ENCODE measurements at regions not wholly inside any gene's neighbourhood (a gene's known extent, or its start where the extent isn't known, plus 50 kb on each side); places are given as distances from the start of the nearest gene placed in this dataset.

DNA sequence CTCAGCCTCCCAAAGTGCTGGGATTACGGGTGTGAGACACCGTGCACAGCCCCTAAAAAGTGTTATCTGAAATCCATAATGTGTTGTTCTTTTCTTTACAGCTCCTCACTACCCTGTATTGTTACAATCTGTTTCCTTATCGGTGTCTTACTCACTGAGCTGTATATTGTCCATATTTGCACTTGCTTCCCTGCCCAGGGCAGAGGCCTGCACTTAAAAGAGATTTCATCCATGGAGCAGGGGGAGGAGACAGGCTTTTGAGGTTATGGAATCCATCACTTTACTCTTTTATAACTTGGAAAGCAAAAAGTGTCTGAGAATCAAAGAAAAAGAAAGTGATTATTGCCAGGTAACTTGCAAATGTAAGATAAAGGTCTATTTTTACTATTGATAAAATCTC is 251.0 kb downstream of the DIO2 start:
- TF ChIP-seq, protein P1, sequence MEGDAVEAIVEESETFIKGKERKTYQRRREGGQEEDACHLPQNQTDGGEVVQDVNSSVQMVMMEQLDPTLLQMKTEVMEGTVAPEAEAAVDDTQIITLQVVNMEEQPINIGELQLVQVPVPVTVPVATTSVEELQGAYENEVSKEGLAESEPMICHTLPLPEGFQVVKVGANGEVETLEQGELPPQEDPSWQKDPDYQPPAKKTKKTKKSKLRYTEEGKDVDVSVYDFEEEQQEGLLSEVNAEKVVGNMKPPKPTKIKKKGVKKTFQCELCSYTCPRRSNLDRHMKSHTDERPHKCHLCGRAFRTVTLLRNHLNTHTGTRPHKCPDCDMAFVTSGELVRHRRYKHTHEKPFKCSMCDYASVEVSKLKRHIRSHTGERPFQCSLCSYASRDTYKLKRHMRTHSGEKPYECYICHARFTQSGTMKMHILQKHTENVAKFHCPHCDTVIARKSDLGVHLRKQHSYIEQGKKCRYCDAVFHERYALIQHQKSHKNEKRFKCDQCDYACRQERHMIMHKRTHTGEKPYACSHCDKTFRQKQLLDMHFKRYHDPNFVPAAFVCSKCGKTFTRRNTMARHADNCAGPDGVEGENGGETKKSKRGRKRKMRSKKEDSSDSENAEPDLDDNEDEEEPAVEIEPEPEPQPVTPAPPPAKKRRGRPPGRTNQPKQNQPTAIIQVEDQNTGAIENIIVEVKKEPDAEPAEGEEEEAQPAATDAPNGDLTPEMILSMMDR (IDR thresholded peaks at IDR 0.05; ENCODE audit: low read length, missing control alignments) = no peak
- no peak overlapping the region for H3K4me3 ChIP-seq (replicated peaks; ENCODE audit: low read depth, low read length)
- DNase-seq (ENCODE audit: low read depth) = no peak

DNA sequence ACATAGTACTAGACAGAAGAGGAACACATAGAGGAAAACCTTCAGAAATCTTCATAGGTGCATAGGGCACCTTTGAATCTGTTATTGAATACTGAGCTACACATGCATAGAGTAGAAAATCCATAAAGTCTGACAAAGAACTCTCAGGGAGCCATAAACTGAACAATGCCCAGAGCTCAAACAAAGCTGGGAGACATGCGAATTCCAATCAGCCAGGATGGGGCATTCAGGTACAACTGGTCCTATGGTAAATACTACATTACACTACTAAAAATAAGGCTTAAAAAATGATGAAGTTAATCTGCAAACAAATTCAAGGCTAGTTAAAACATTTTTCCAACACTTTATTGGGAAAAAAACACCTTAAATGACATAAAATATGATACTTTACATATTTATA is 259.7 kb downstream of the DIO2 start:
- H3K4me3 ChIP-seq (replicated peaks; ENCODE audit: low read depth, low read length) = no peak overlapping the region
- TF ChIP-seq, protein P1 (IDR thresholded peaks at IDR 0.05; ENCODE audit: low read length, missing control alignments) = no peak
- DNase-seq (ENCODE audit: low read depth) = no peak

DNA sequence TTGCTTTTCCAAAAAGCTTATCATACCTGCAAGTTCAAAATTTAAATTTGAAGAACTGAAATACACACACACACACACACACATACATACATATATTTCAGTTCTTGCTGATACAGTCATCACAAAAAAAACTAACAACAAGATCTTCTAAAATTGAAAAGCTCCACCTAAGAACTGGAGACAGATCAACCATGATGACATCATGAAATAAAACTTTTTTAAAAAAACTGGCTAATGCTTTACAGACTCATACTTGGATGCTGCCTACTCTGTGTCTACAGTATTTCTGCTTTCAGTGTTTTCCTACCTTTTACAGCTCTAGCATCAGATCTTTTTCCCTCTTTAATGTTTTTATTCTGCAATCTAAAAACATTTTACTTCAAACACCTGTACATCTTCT is 261.4 kb downstream of the DIO2 start:
- TF ChIP-seq, protein P1 (IDR thresholded peaks at IDR 0.05; ENCODE audit: low read length, missing control alignments) = no peak
- no peak overlapping the region for H3K4me3 ChIP-seq (replicated peaks; ENCODE audit: low read depth, low read length)
- no peak for DNase-seq (ENCODE audit: low read depth)

DNA sequence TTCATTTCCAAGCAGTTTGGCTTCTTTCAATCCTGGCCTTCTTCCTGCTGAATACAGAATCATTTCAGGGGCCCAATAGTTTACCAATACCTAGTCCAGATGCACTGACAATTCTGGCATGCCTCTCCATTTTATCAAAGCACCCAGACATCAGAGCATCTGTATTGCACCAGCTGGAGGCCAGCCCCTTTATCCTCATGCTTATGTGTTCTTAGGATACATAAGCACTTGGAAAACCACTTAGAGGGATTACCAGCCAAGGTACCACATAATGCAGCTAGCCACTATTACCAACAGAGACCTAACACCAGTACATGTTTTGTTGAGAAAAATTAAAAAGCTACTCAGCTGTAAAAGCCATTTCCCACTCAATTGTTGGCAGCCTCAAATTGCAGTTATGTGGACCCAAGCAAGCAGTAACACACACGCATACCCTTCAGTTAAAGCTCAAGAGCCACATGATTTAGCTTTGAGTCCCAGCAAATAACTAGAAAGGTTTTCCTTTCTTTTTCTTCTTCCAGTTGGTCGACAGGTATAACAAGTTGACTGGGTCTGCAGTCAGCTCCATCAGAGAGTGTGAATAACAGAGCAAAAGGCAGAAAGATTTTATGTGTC is 263.8 kb downstream of the DIO2 start:
- no peak overlapping the region for H3K4me3 ChIP-seq (replicated peaks; ENCODE audit: low read depth, low read length)
- DNase-seq (ENCODE audit: low read depth) = no peak
- TF ChIP-seq, protein P1 (IDR thresholded peaks at IDR 0.05; ENCODE audit: low read length, missing control alignments) = no peak

DNA sequence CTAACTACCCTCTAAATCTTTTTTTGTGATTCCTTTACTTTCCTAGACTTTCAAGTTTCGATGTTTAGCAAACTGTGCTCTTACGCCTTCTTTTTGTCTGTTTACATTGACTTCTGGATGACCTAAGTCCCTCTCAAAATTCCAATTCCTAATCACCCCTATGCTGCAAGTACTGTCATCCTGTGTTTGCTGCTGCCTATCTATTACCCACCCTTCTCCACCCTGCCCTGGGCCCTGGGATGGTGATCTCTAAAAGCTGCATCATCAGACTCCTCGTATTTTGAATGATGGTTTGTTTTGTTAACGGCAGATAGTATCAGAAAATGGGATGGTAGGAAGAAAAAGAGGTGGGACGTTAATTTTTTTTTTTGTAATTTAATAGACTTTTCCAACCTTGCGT is 272.1 kb downstream of the DIO2 start:
- no peak for DNase-seq (ENCODE audit: low read depth)
- TF ChIP-seq, protein P1 (IDR thresholded peaks at IDR 0.05; ENCODE audit: low read length, missing control alignments) = no peak
- H3K4me3 ChIP-seq (replicated peaks; ENCODE audit: low read depth, low read length) = no peak overlapping the region

DNA sequence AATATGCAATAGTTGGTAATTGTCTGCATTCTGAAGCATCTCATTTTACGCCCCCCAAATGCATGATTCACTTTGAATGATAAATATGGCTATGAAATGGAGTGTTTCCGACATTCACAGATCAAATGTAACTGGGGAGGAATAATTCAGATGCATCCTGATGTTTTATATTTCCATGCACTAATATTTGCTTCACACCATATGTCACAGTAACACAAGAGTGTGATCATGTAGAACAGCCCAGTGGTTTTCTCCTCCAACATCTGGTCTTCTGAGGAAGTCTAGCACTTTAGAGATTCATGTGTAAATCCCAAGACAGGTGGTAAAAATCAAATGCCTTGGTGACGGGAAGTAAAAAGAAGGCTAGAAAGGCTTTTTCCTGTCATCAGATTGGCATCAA is 273.1 kb downstream of the DIO2 start:
- TF ChIP-seq, protein P1 (IDR thresholded peaks at IDR 0.05; ENCODE audit: low read length, missing control alignments) = no peak
- no peak for DNase-seq (ENCODE audit: low read depth)

DNA sequence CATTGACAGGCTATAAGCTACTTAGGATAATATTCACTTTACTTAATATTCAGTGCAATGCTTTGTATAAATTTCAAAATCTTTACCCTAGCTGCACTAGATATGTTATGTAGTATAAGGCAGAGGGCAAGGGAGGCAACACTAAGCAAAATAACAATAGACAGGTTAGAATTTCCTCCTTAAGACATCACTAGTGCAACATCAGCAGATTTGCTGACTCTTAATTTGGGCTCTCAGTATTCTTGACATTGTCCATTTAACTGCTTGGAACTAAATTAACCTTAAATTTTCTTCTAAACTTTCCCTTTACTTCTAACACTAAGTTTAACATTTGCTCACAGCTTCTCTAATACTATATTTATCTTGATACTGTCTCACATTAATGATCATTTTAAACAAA is 273.9 kb downstream of the DIO2 start:
- no peak for DNase-seq (ENCODE audit: low read depth)
- TF ChIP-seq, protein P1 (IDR thresholded peaks at IDR 0.05; ENCODE audit: low read length, missing control alignments) = no peak
- no peak overlapping the region for H3K4me3 ChIP-seq (replicated peaks; ENCODE audit: low read depth, low read length)

More for the DNA sequence above, 273.1 kb downstream of the DIO2 start:
- no peak overlapping the region for H3K4me3 ChIP-seq (replicated peaks; ENCODE audit: low read depth, low read length)

Measured in fibroblast of pulmonary artery (primary cell).